Lower leg skin (tissue), 3 donors: ENCODE measurements at regions not wholly inside any gene's neighbourhood (a gene's known extent, or its start where the extent isn't known, plus 50 kb on each side); places are given as distances from the start of the nearest gene placed in this dataset.

Experiments used
- CTCF ChIP-seq, 3 donors: fragments of 450-650 bp; IDR thresholded peaks; one replicate each; pipeline ENCODE4 v1.5.1; 2016; ENCODE audit warnings: antibody characterized with exemption in 3 of 3, mild to moderate bottlenecking in 3 of 3, moderate library complexity in 2 of 3
- POLR2A ChIP-seq, 2 donors: fragments of 450-650 bp; IDR thresholded peaks; one replicate each; pipeline ENCODE4 v1.6.1; 2016 to 2017; ENCODE audit warnings: antibody characterized with exemption in 2 of 2, mild to moderate bottlenecking in 1 of 2, moderate library complexity in 1 of 2

- TF ChIP-seq CTCF (IDR thresholded peaks at IDR 0.05), result no peak
- no peak for TF ChIP-seq POLR2A (IDR thresholded peaks at IDR 0.05)
Observed at GRCh38 chr13:59461411-59461810, 702.3 kb downstream of the DIAPH3 start.
